ENCODE measurements at regions not wholly inside any gene's neighbourhood (a gene's known extent, or its start where the extent isn't known, plus 50 kb on each side); places are given as distances from the start of the nearest gene placed in this dataset.

DNA sequence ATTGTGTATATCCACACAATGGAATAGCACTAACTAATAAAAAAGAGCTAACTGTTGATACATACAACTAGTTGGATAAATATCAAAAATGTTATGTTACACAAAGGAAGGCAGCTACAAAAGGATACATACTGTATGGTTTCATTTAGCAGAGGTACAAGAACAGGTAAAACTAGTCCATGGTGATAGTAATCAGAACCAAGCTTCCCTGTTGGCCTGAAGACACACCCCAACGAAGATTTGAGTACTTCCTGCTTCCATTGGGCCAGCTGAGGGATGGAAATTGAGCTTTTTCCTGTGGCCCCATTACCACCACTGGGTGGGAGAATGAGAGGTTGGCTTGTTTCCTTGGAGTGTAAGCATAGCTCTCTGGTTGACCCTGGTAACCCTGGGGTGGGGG lies 117.3 kb upstream of the CADPS start:
- Histone ChIP-seq H2AFZ (ENCODE audit: low read length) (no peak overlapping the region), H3K56ac (replicated peaks; ENCODE audit: insufficient read length, low read depth, low read length) (no peak overlapping the region), H3K4me2 (ENCODE audit: insufficient read depth in 1 of 2, low read depth in 2 of 2, low read length in 2 of 2) (no peak overlapping the region), H4K91ac (replicated peaks; ENCODE audit: insufficient read length, low read length) (no peak overlapping the region), H4K8ac (ENCODE audit: extremely low read depth, insufficient read depth, low read length) (no peak overlapping the region), H4K5ac (ENCODE audit: insufficient read length, low read depth, low read length) (no peak overlapping the region), H3K27ac (ENCODE audit: low read depth, low read length) (no peak overlapping the region), H3K36me3 (ENCODE audit: control insufficient read depth in 2 of 4, insufficient read depth in 4 of 4, low read length in 3 of 4) (peaks cover 0 to 47% (median 4%) of the 10 kb centered on the region in 4 experiments; a peak in 4 of 8 replicates), H2AK5ac (ENCODE audit: low read depth, low read length) (no peak overlapping the region), H2BK5ac (ENCODE audit: low read depth, low read length) (no peak overlapping the region), H2BK15ac (ENCODE audit: low read length) (no peak overlapping the region), H3K9me3 (ENCODE audit: insufficient read depth in 2 of 2, low read depth in 1 of 2, low read length in 1 of 2) (no peaks in the 10 kb centered on the region), H3K23ac (ENCODE audit: insufficient read length) (no peak overlapping the region), H4K20me1 (replicated peaks in 1 of 2; ENCODE audit: control insufficient read depth in 1 of 2, insufficient read depth in 2 of 2, low read length in 2 of 2) (peaks cover 2 to 3% of the 10 kb centered on the region in 2 experiments), H3K4ac (replicated peaks; ENCODE audit: insufficient read length, low read depth, low read length) (no peak overlapping the region), H3K4me3 (ENCODE audit: extremely low read depth in 1 of 4, insufficient read depth in 2 of 4, low read depth in 3 of 4, low read length in 4 of 4) (no peak overlapping the region), H3K18ac (ENCODE audit: extremely low read depth, low read length) (no peak overlapping the region), H2BK20ac (ENCODE audit: low read length) (no peak overlapping the region), H2BK12ac (ENCODE audit: low read depth, low read length) (no peak overlapping the region), H3K23me2 (ENCODE audit: low read depth, low read length) (no peaks in the 10 kb centered on the region), H3K4me1 (replicated peaks in 1 of 4; ENCODE audit: control insufficient read depth in 3 of 4, insufficient read depth in 4 of 4, low read length in 3 of 4) (peaks cover 2 to 13% (median 9%) of the 10 kb centered on the region in 4 experiments; a peak in 6 of 7 replicates), H3K9ac (replicated peaks in 1 of 4; ENCODE audit: extremely low read depth in 1 of 4, low read depth in 3 of 4, low read length in 3 of 4) (no peak overlapping the region), H2BK120ac (replicated peaks; ENCODE audit: low read depth, low read length) (no peak overlapping the region), H3K14ac (ENCODE audit: insufficient read length) (no peak overlapping the region), H3K79me2 (ENCODE audit: control insufficient read depth in 1 of 2, insufficient read depth in 2 of 2, low read length in 2 of 2) (no peaks in the 10 kb centered on the region; a peak in 1 of 4 replicates), H3K79me1 (ENCODE audit: low read depth, low read length) (no peaks in the 10 kb centered on the region), H3K27me3 (replicated peaks in 1 of 4; ENCODE audit: control insufficient read depth in 3 of 4, extremely low read depth in 1 of 4, insufficient read depth in 3 of 4, low read length in 3 of 4) (no peaks in the 10 kb centered on the region)
- CTCF ChIA-PET (ENCODE audit: partially characterized antibody): interaction anchor here (1.0 kb wide), 1 partner anchor 65 kb away, joined by 3 read pairs; no protein-coding TSS in a partner anchor
- FAIRE-seq: no peak
- TF ChIP-seq SUZ12 (IDR thresholded peaks at IDR 0.05; ENCODE audit: low read length) (no peak), EGR1 (IDR thresholded peaks at IDR 0.05; ENCODE audit: borderline replicate concordance, low read depth, low read length) (no peak), SP1 (IDR thresholded peaks at IDR 0.05; ENCODE audit: low read depth, low read length) (no peak), TAF1 (IDR thresholded peaks at IDR 0.05; ENCODE audit: low read depth, low read length) (no peak), MAX (IDR thresholded peaks at IDR 0.05) (no peak), POLR2AphosphoS5 (IDR thresholded peaks at IDR 0.05; ENCODE audit: low read depth, low read length) (no peak), BACH1 (IDR thresholded peaks at IDR 0.05; ENCODE audit: low read length) (no peak), JUND (IDR thresholded peaks at IDR 0.05; ENCODE audit: low read length) (no peak), HDAC6 (IDR thresholded peaks at IDR 0.05; ENCODE audit: low read depth, low read length) (no peak), POU5F1 (IDR thresholded peaks at IDR 0.05; ENCODE audit: low read depth, low read length) (no peak), ATF3 (IDR thresholded peaks at IDR 0.05; ENCODE audit: insufficient read depth, low read depth, low read length) (no peak), TEAD4 (IDR thresholded peaks at IDR 0.05; ENCODE audit: low read depth, low read length) (no peak), EP300 (IDR thresholded peaks at IDR 0.05; ENCODE audit: borderline replicate concordance in 1 of 2, low read depth in 2 of 2, low read length in 2 of 2) (no peak), RFX5 (IDR thresholded peaks at IDR 0.05; ENCODE audit: borderline replicate concordance, low read depth, low read length) (no peak)
- no peak for DNase-seq (ENCODE audit: low read depth in 1 of 2, low spot score in 2 of 2)
- 94% methylated on average over 1 of the region's 1 CpG; no CpG with 5 or more reads in 1 of the 2 experiments for WGBS, 2 experiments (ENCODE audit: extremely low coverage in 1 of 2, insufficient coverage in 1 of 2, insufficient read length in 1 of 2, insufficient replicate concordance in 2 of 2, low coverage in 1 of 2, low lambda C conversion rate in 2 of 2, missing lambda C conversion rate in 1 of 2)
- POLR2A ChIA-PET (ENCODE audit: partially characterized antibody): interaction anchor here (0.7 to 1.1 kb wide), 3 partner anchors 12 to 37 kb away, joined by 3 read pairs; no protein-coding TSS in a partner anchor
